ENCODE measurements at regions not wholly inside any gene's neighbourhood (a gene's known extent, or its start where the extent isn't known, plus 50 kb on each side); places are given as distances from the start of the nearest gene placed in this dataset.

GRCh38 chr11:12611352-12611751 lies 62.9 kb upstream of the TEAD1 start:
- in situ Hi-C loops (cut with MboI; ENCODE audit: low sequenced_read_pairs, unreplicated experiment), result no loop called here
- TF ChIP-seq CTCF (IDR thresholded peaks at IDR 0.05; ENCODE audit: borderline replicate concordance, control extremely low read depth, extremely low read depth, insufficient read depth, missing control alignments), result no peak
- DNase-seq (ENCODE audit: low spot score), result no peak

GRCh38 chr11:12617632-12618031 lies 56.6 kb upstream of the TEAD1 start:
- DNase-seq (ENCODE audit: low spot score), result no peak
- no peak for TF ChIP-seq CTCF (IDR thresholded peaks at IDR 0.05; ENCODE audit: borderline replicate concordance, control extremely low read depth, extremely low read depth, insufficient read depth, missing control alignments)
- in situ Hi-C loops (cut with MboI; ENCODE audit: low sequenced_read_pairs, unreplicated experiment), result no loop called here

- in situ Hi-C loops (cut with MboI; ENCODE audit: low sequenced_read_pairs, unreplicated experiment), result no loop called here
- no peak for TF ChIP-seq CTCF (IDR thresholded peaks at IDR 0.05; ENCODE audit: borderline replicate concordance, control extremely low read depth, extremely low read depth, insufficient read depth, missing control alignments)
These were observed 55.3 kb upstream of the TEAD1 start for GRCh38 chr11:12618743-12619540.

GRCh38 chr11:12623869-12624268 lies 50.4 kb upstream of the TEAD1 start:
- in situ Hi-C loops (cut with MboI; ENCODE audit: low sequenced_read_pairs, unreplicated experiment), result no loop called here
- DNase-seq (ENCODE audit: low spot score), result no peak
- no peak for TF ChIP-seq CTCF (IDR thresholded peaks at IDR 0.05; ENCODE audit: borderline replicate concordance, control extremely low read depth, extremely low read depth, insufficient read depth, missing control alignments)

More at GRCh38 chr11:12618743-12619540, 55.3 kb upstream of the TEAD1 start:
- no peak for DNase-seq (ENCODE audit: low spot score)
